Naive thymus-derived CD4-positive, alpha-beta T cell (primary cell): ENCODE measurements at regions not wholly inside any gene's neighbourhood (a gene's known extent, or its start where the extent isn't known, plus 50 kb on each side); places are given as distances from the start of the nearest gene placed in this dataset.

Experiments used
- ATAC-seq: fragments of 150-1000 bp; cut with Tn5 transposase; 2 replicates; pipeline ENCODE4 v1.10.0; 2021; ENCODE audit warnings: mild to moderate bottlenecking, moderate library complexity
- CTCF ChIA-PET: fragments of 350-600 bp; sonication (Branson Sonifier 250); formaldehyde crosslinking; loops from one replicate; lab custom pipeline; 2021; ENCODE audit warnings: antibody characterized with exemption; lab: Charles Lee
- POLR2A ChIA-PET: fragments of 350-600 bp; sonication (Branson Sonifier 250); formaldehyde crosslinking; loops from one replicate; lab custom pipeline; 2021; ENCODE audit warnings: antibody characterized with exemption, inconsistent platforms; lab: Charles Lee
- DNase-seq, 9 donors: peaks; one replicate each; pipeline versions ENCODE4 v3.0.0 to v3.0.0-alpha.2; 2020 to 2022; ENCODE audit warnings: mixed read lengths in 1 of 9
- H3K27ac ChIP-seq: one replicate; pipeline ENCODE4 v1.7.0; 2013; ENCODE audit warnings: mild to moderate bottlenecking, low read depth, low read length, moderate library complexity
- H3K27me3 ChIP-seq, 2 donors: one replicate each; pipeline ENCODE4 v1.7.0; 2013; ENCODE audit warnings: low read length in 2 of 2, mild to moderate bottlenecking in 2 of 2, moderate library complexity in 2 of 2; ENCODE audit not compliant: control insufficient read depth in 2 of 2, insufficient read depth in 2 of 2
- H3K36me3 ChIP-seq, 3 experiments: 1 replicate in 2 of 3; 2 replicates in 1 of 3; pipeline ENCODE4 v1.7.0; 2013; ENCODE audit warnings: low read length in 3 of 3, mild to moderate bottlenecking in 3 of 3, moderate library complexity in 1 of 3; ENCODE audit not compliant: insufficient read depth in 3 of 3, control insufficient read depth in 2 of 3
- H3K4me1 ChIP-seq, 2 donors: one replicate each; pipeline ENCODE4 v1.7.0; 2013; ENCODE audit warnings: low read length in 2 of 2, mild to moderate bottlenecking in 2 of 2, moderate library complexity in 1 of 2; ENCODE audit not compliant: control insufficient read depth in 2 of 2, insufficient read depth in 2 of 2
- H3K4me3 ChIP-seq: 2 replicates; pipeline ENCODE4 v1.7.0; 2013; ENCODE audit warnings: mild to moderate bottlenecking, low read length
- H3K9me3 ChIP-seq, 3 experiments: 1 replicate in 2 of 3; 2 replicates in 1 of 3; pipeline ENCODE4 v1.7.0; 2013; ENCODE audit warnings: low read length in 3 of 3; ENCODE audit not compliant: control insufficient read depth in 2 of 3
- H3K27ac Mint-ChIP-seq, 9 donors: one replicate each; pipeline ENCODE4 v1.8.0; 2020 to 2022; ENCODE audit warnings: mixed read lengths in 9 of 9, mild to moderate bottlenecking in 8 of 9, moderate library complexity in 5 of 9, inconsistent platforms in 2 of 9
- H3K27me3 Mint-ChIP-seq, 5 donors: one replicate each; pipeline ENCODE4 v1.8.0; 2021 to 2022; ENCODE audit warnings: mixed read lengths in 5 of 5, mild to moderate bottlenecking in 1 of 5
- H3K36me3 Mint-ChIP-seq, 5 donors: one replicate each; pipeline ENCODE4 v1.8.0; 2020 to 2022; ENCODE audit warnings: mixed read lengths in 5 of 5, mild to moderate bottlenecking in 3 of 5, inconsistent platforms in 1 of 5
- H3K4me1 Mint-ChIP-seq, 7 donors: one replicate each; pipeline ENCODE4 v1.8.0; 2020 to 2022; ENCODE audit warnings: mixed read lengths in 7 of 7, mild to moderate bottlenecking in 3 of 7, inconsistent platforms in 1 of 7
- H3K4me3 Mint-ChIP-seq, 10 donors: one replicate each; pipeline ENCODE4 v1.8.0; 2020 to 2022; ENCODE audit warnings: mild to moderate bottlenecking in 10 of 10, mixed read lengths in 10 of 10, moderate library complexity in 6 of 10, inconsistent platforms in 2 of 10
- H3K9me3 Mint-ChIP-seq, 11 donors: one replicate each; pipeline ENCODE4 v1.8.0; 2020 to 2022; ENCODE audit warnings: mixed read lengths in 11 of 11, mild to moderate bottlenecking in 4 of 11, inconsistent platforms in 1 of 11, moderate library complexity in 1 of 11
- intact Hi-C, 2 donors: fragments of 100-400 bp; cut with micrococcal nuclease; formaldehyde crosslinking; loops; one replicate each; pipeline ENCODE4 v1.15.1; 2023

- no peak overlapping the region for H3K27ac Mint-ChIP-seq
- Histone ChIP-seq H3K4me1 (no peaks in the 10 kb centered on the region), H3K36me3 (no peaks in the 10 kb centered on the region), H3K9me3 (no peaks in the 10 kb centered on the region), H3K4me3 (no peak overlapping the region), H3K27ac (no peak overlapping the region), H3K27me3 (no peaks in the 10 kb centered on the region)
- no peaks in the 10 kb centered on the region for H3K9me3 Mint-ChIP-seq
- H3K4me1 Mint-ChIP-seq = no peaks in the 10 kb centered on the region
- POLR2A ChIA-PET = no interaction called here
- CTCF ChIA-PET = no interaction called here
- intact Hi-C loops = no loop called here
- no peak overlapping the region for H3K4me3 Mint-ChIP-seq
- no peak for ATAC-seq
- peaks cover 0 to 4% (median 0%) of the 10 kb centered on the region in 5 donors for H3K36me3 Mint-ChIP-seq
- H3K27me3 Mint-ChIP-seq = peaks cover 0 to 10% (median 8%) of the 10 kb centered on the region in 5 donors
- DNase-seq = no peak
Observed at GRCh38 chr5:174371600-174372094, 326.1 kb downstream of the NSG2 start.

GRCh38 chr5:174374206-174374605 lies 328.7 kb downstream of the NSG2 start:
- CTCF ChIA-PET = no interaction called here
- no peak overlapping the region for H3K4me3 ChIP-seq
- no peaks in the 10 kb centered on the region for H3K9me3 ChIP-seq
- H3K36me3 ChIP-seq = no peaks in the 10 kb centered on the region
- H3K36me3 Mint-ChIP-seq = no peaks in the 10 kb centered on the region
- H3K4me3 Mint-ChIP-seq = no peak overlapping the region
- POLR2A ChIA-PET = no interaction called here
- H3K27ac Mint-ChIP-seq = no peak overlapping the region
- no peaks in the 10 kb centered on the region for H3K9me3 Mint-ChIP-seq
- H3K4me1 ChIP-seq = no peaks in the 10 kb centered on the region
- intact Hi-C loops = no loop called here
- DNase-seq = no peak
- ATAC-seq = no peak
- H3K4me1 Mint-ChIP-seq = no peaks in the 10 kb centered on the region
- no peaks in the 10 kb centered on the region for H3K27me3 ChIP-seq
- peaks cover 0 to 8% (median 5%) of the 10 kb centered on the region in 5 donors for H3K27me3 Mint-ChIP-seq
- H3K27ac ChIP-seq = no peak overlapping the region

GRCh38 chr5:174376056-174376455 lies 330.6 kb downstream of the NSG2 start:
- CTCF ChIA-PET = no interaction called here
- Mint-ChIP-seq H3K27ac (no peak overlapping the region), H3K9me3 (peaks cover 0 to 5% (median 0%) of the 10 kb centered on the region in 11 donors), H3K27me3 (peaks cover 0 to 8% (median 5%) of the 10 kb centered on the region in 5 donors), H3K36me3 (no peaks in the 10 kb centered on the region), H3K4me3 (no peak overlapping the region), H3K4me1 (no peaks in the 10 kb centered on the region)
- no peak overlapping the region for H3K4me3 ChIP-seq
- no peaks in the 10 kb centered on the region for H3K4me1 ChIP-seq
- H3K36me3 ChIP-seq = no peaks in the 10 kb centered on the region
- POLR2A ChIA-PET = no interaction called here
- DNase-seq (no peak), ATAC-seq (no peak)
- intact Hi-C loops = no loop called here
- H3K27ac ChIP-seq = no peak overlapping the region
- H3K27me3 ChIP-seq = no peaks in the 10 kb centered on the region
- H3K9me3 ChIP-seq = no peaks in the 10 kb centered on the region

GRCh38 chr5:174376726-174377373 lies 331.3 kb downstream of the NSG2 start:
- no peak overlapping the region for H3K27ac ChIP-seq
- ATAC-seq (no peak), DNase-seq (no peak)
- H3K27ac Mint-ChIP-seq = no peak overlapping the region
- H3K4me1 ChIP-seq = no peaks in the 10 kb centered on the region
- ChIA-PET CTCF (no interaction called here), POLR2A (no interaction called here)
- H3K36me3 ChIP-seq = no peaks in the 10 kb centered on the region
- no peak overlapping the region for H3K4me3 ChIP-seq
- no peaks in the 10 kb centered on the region for H3K36me3 Mint-ChIP-seq
- no peaks in the 10 kb centered on the region for H3K27me3 ChIP-seq
- H3K27me3 Mint-ChIP-seq = peaks cover 0 to 8% (median 5%) of the 10 kb centered on the region in 5 donors
- peaks cover 0 to 5% (median 0%) of the 10 kb centered on the region in 11 donors for H3K9me3 Mint-ChIP-seq
- H3K9me3 ChIP-seq = no peaks in the 10 kb centered on the region
- intact Hi-C loops = no loop called here
- H3K4me3 Mint-ChIP-seq = no peak overlapping the region
- H3K4me1 Mint-ChIP-seq = no peaks in the 10 kb centered on the region

- Histone ChIP-seq H3K4me1 (no peaks in the 10 kb centered on the region), H3K27ac (no peak overlapping the region), H3K9me3 (no peaks in the 10 kb centered on the region), H3K4me3 (no peak overlapping the region), H3K36me3 (no peaks in the 10 kb centered on the region), H3K27me3 (no peaks in the 10 kb centered on the region)
- H3K27me3 Mint-ChIP-seq = peaks cover 0 to 11% (median 0%) of the 10 kb centered on the region in 5 donors
- no peaks in the 10 kb centered on the region for H3K4me1 Mint-ChIP-seq
- intact Hi-C loops = no loop called here
- H3K36me3 Mint-ChIP-seq = no peaks in the 10 kb centered on the region
- DNase-seq = no peak
- no peak overlapping the region for H3K4me3 Mint-ChIP-seq
- ChIA-PET POLR2A (no interaction called here), CTCF (no interaction called here)
- no peak for ATAC-seq
- H3K9me3 Mint-ChIP-seq = peaks cover 0 to 5% (median 0%) of the 10 kb centered on the region in 11 donors
- no peak overlapping the region for H3K27ac Mint-ChIP-seq
Observed at GRCh38 chr5:174378121-174378874, 332.8 kb downstream of the NSG2 start.

GRCh38 chr5:174380311-174380710 lies 334.8 kb downstream of the NSG2 start:
- Mint-ChIP-seq H3K27me3 (peaks cover 0 to 18% (median 6%) of the 10 kb centered on the region in 5 donors), H3K9me3 (peaks cover 0 to 7% (median 0%) of the 10 kb centered on the region in 11 donors), H3K36me3 (no peaks in the 10 kb centered on the region), H3K4me3 (no peak overlapping the region), H3K27ac (no peak overlapping the region), H3K4me1 (no peaks in the 10 kb centered on the region)
- ATAC-seq (no peak), DNase-seq (no peak)
- POLR2A ChIA-PET = no interaction called here
- no peak overlapping the region for H3K4me3 ChIP-seq
- CTCF ChIA-PET = no interaction called here
- H3K27ac ChIP-seq = no peak overlapping the region
- intact Hi-C loops = no loop called here
- no peaks in the 10 kb centered on the region for H3K27me3 ChIP-seq
- no peaks in the 10 kb centered on the region for H3K4me1 ChIP-seq
- H3K9me3 ChIP-seq = no peaks in the 10 kb centered on the region
- no peaks in the 10 kb centered on the region for H3K36me3 ChIP-seq
